Keratinocyte (primary cell): ENCODE measurements at regions not wholly inside any gene's neighbourhood (a gene's known extent, or its start where the extent isn't known, plus 50 kb on each side); places are given as distances from the start of the nearest gene placed in this dataset.

Source experiments
- DNase-seq: peaks from one replicate; pipeline ENCODE4 v3.0.0-alpha.2; 2011; ENCODE audit warnings: low read depth, missing footprints, low spot score
- FAIRE-seq: peaks from 2 replicates; lab custom pipeline; 2011; peaks lifted over from hg19 to GRCh38; lab: Jason Lieb, UNC
- H2AFZ ChIP-seq: 2 replicates; pipeline ENCODE4 v1.6.0; 2012; ENCODE audit warnings: low read length, control low read depth, inconsistent platforms; ENCODE audit not compliant: control insufficient read depth
- H3K27ac ChIP-seq: 2 replicates; pipeline ENCODE4 v1.5.1; 2011; ENCODE audit warnings: low read length; ENCODE audit not compliant: control insufficient read depth, insufficient read depth
- H3K27me3 ChIP-seq: 3 replicates; pipeline ENCODE4 v1.6.0; 2011; ENCODE audit warnings: low read length; ENCODE audit not compliant: control insufficient read depth, insufficient read depth; ENCODE audit errors: extremely low read depth
- H3K36me3 ChIP-seq, 2 experiments: 2 replicates in 1 of 2; 3 replicates in 1 of 2; pipeline ENCODE4 v1.5.1; 2011; ENCODE audit warnings: low read length in 2 of 2, mild to moderate bottlenecking in 1 of 2; ENCODE audit not compliant: control insufficient read depth in 2 of 2, insufficient read depth in 2 of 2; ENCODE audit errors: extremely low read depth in 1 of 2
- H3K4me1 ChIP-seq: 3 replicates; pipeline ENCODE4 v1.5.1; 2011; ENCODE audit warnings: low read length; ENCODE audit not compliant: control insufficient read depth, insufficient read depth; ENCODE audit errors: extremely low read depth
- H3K4me2 ChIP-seq: 3 replicates; pipeline ENCODE4 v1.6.0; 2011; ENCODE audit warnings: low read depth, low read length; ENCODE audit not compliant: control insufficient read depth, insufficient read depth; ENCODE audit errors: extremely low read depth
- H3K4me3 ChIP-seq, 3 experiments: fragments of 200-600 bp in 1 of 3; sonication (generic) in 1 of 3; 2 replicates in 2 of 3; 3 replicates in 1 of 3; pipeline ENCODE4 v1.5.1; 2011 to 2016; ENCODE audit warnings: low read length in 3 of 3, mild to moderate bottlenecking in 3 of 3, control low read depth in 2 of 3, inconsistent platforms in 1 of 3, low read depth in 1 of 3, mixed read lengths in 1 of 3, mixed run types in 1 of 3, moderate library complexity in 1 of 3; ENCODE audit not compliant: control insufficient read depth in 2 of 3, insufficient read depth in 2 of 3; ENCODE audit errors: extremely low read depth in 1 of 3
- H3K79me2 ChIP-seq: 2 replicates; pipeline ENCODE4 v1.6.0; 2012; ENCODE audit warnings: low read length; ENCODE audit not compliant: control insufficient read depth, insufficient read depth
- H3K9ac ChIP-seq: 3 replicates; pipeline ENCODE4 v1.6.0; 2011; ENCODE audit warnings: low read length; ENCODE audit not compliant: control insufficient read depth, insufficient read depth; ENCODE audit errors: extremely low read depth
- H3K9me1 ChIP-seq: 3 replicates; pipeline ENCODE4 v1.6.0; 2011; ENCODE audit warnings: low read length; ENCODE audit not compliant: control insufficient read depth, insufficient read depth; ENCODE audit errors: extremely low read depth
- H3K9me3 ChIP-seq: 2 replicates; pipeline ENCODE4 v1.5.1; 2012; ENCODE audit warnings: low read depth, low read length; ENCODE audit not compliant: control insufficient read depth
- H4K20me1 ChIP-seq: 3 replicates; pipeline ENCODE4 v1.6.0; 2011; ENCODE audit warnings: low read length; ENCODE audit not compliant: control insufficient read depth, insufficient read depth; ENCODE audit errors: extremely low read depth
- EZH2 ChIP-seq: IDR thresholded peaks from one replicate; pipeline ENCODE4 v1.6.1; 2012; ENCODE audit warnings: inconsistent platforms, mild to moderate bottlenecking, low read length, moderate library complexity
- dilution Hi-C: fragments of 300-500 bp; cut with MboI; formaldehyde crosslinking; loops from one replicate; pipeline ENCODE4 v1.7.0; 2020; ENCODE audit warnings: low sequenced_read_pairs; ENCODE audit not compliant: extremely low pct_ligation_motif_present
- TF ChIP-seq, protein P1 (sequence below), 3 experiments: IDR thresholded peaks in 1 of 3; conservative IDR thresholded peaks in 1 of 3; optimal IDR thresholded peaks in 1 of 3; 2 replicates in 2 of 3; 3 replicates in 1 of 3; pipeline versions ENCODE3 to v1.5.1; 2011; ENCODE audit warnings: low read length in 3 of 3, mild to moderate bottlenecking in 3 of 3, moderate library complexity in 2 of 3, control low read depth in 1 of 3, inconsistent platforms in 1 of 3; ENCODE audit not compliant: insufficient read depth in 2 of 3; ENCODE audit errors: extremely low read depth in 1 of 3

DNA sequence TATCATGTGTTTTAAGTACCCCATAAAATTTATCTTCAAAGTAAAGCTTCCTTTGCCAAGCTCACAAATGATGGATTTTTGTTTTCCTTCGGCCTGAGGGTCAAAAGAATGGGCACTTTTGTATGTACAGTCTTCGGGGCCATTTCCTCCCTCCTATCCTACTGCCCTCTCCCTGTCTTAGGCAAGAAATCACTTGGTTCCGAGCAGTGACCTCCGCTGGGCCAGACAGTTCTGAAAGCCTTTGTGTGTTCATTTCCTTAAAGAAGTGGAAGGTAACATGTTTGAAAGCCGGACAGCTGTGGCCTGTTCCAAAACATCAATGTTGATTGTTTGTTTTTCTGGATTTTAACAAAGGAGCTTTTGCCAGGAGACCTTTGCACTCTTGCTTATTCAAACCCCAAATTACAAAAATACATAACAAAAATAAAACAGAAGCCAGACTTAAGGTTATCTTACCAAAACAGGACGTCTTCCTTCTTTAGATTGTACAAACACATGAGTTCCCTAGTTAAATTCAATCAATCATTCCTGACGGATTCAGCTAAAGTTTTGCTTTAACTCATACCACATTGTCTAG, 110.6 kb upstream of the LIMCH1 start:
- Histone ChIP-seq H3K27me3 (no peaks in the 10 kb centered on the region), H2AFZ (no peak overlapping the region), H3K27ac (no peak overlapping the region), H3K4me3 (no peak overlapping the region), H3K4me1 (no peaks in the 10 kb centered on the region), H3K9me3 (no peaks in the 10 kb centered on the region), H3K79me2 (no peaks in the 10 kb centered on the region), H3K36me3 (no peaks in the 10 kb centered on the region), H3K9me1 (no peaks in the 10 kb centered on the region), H3K4me2 (no peak overlapping the region), H3K9ac (no peak overlapping the region), H4K20me1 (no peaks in the 10 kb centered on the region)
- dilution Hi-C loops: no loop called here
- TF ChIP-seq EZH2: no peak
- TF ChIP-seq, protein P1, sequence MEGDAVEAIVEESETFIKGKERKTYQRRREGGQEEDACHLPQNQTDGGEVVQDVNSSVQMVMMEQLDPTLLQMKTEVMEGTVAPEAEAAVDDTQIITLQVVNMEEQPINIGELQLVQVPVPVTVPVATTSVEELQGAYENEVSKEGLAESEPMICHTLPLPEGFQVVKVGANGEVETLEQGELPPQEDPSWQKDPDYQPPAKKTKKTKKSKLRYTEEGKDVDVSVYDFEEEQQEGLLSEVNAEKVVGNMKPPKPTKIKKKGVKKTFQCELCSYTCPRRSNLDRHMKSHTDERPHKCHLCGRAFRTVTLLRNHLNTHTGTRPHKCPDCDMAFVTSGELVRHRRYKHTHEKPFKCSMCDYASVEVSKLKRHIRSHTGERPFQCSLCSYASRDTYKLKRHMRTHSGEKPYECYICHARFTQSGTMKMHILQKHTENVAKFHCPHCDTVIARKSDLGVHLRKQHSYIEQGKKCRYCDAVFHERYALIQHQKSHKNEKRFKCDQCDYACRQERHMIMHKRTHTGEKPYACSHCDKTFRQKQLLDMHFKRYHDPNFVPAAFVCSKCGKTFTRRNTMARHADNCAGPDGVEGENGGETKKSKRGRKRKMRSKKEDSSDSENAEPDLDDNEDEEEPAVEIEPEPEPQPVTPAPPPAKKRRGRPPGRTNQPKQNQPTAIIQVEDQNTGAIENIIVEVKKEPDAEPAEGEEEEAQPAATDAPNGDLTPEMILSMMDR (optimal IDR thresholded peaks at IDR 0.05 in 1 of 3, IDR thresholded peaks at IDR 0.05 in 1 of 3, conservative IDR thresholded peaks at IDR 0.05 in 1 of 3; ENCODE audit: extremely low read depth in 1 of 3, insufficient read depth in 2 of 3, low read length in 3 of 3): no peak
- DNase-seq: no peak
- FAIRE-seq: no peak

DNA sequence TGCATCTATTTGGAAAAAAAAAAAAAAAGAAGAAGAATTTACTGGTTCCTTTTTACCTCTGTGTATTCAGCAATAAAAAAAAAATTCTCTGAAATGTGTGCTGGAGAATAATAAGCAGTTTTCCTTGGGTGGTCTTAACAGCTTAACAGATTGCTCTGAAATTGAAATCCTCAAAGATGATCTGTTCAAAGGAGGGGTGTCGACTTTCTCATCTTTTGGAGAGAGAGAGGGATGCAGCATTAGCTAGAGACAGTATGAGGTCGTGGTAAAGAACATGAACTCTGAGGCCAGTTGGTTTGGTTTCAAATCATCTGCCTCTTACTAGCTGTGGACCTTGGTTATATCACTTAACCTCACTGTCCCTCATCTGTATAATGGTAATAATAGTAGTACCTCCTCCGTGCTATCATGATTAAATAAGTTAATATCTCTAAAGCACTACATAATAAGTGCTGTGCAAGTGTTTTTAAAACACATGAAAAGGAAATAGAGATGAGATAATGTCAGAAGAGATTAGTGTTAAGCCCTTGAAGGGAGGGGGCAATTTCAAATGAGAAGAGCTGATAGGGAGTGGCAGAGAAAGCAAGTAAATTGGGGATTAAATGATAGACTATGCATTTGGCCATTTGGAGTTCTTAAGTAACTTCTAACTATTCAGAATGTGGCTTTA, 109.9 kb upstream of the LIMCH1 start:
- Histone ChIP-seq H2AFZ (no peak overlapping the region), H3K27ac (no peak overlapping the region), H3K9ac (no peak overlapping the region), H3K4me2 (no peak overlapping the region), H3K9me1 (no peaks in the 10 kb centered on the region), H3K27me3 (no peaks in the 10 kb centered on the region), H3K79me2 (no peaks in the 10 kb centered on the region), H3K4me1 (no peaks in the 10 kb centered on the region), H4K20me1 (no peaks in the 10 kb centered on the region), H3K9me3 (no peaks in the 10 kb centered on the region), H3K36me3 (no peaks in the 10 kb centered on the region), H3K4me3 (no peak overlapping the region)
- FAIRE-seq (no peak), DNase-seq (no peak)
- TF ChIP-seq, protein P1 (optimal IDR thresholded peaks at IDR 0.05 in 1 of 3, IDR thresholded peaks at IDR 0.05 in 1 of 3, conservative IDR thresholded peaks at IDR 0.05 in 1 of 3; ENCODE audit: extremely low read depth in 1 of 3, insufficient read depth in 2 of 3, low read length in 3 of 3): no peak
- TF ChIP-seq EZH2: no peak
- dilution Hi-C loops: no loop called here
